B cell (primary cell): ENCODE measurements at regions not wholly inside any gene's neighbourhood (a gene's known extent, or its start where the extent isn't known, plus 50 kb on each side); places are given as distances from the start of the nearest gene placed in this dataset.

Experiments
- ATAC-seq: fragments of 200-7000 bp; cut with Tn5 transposase; one replicate; pipeline ENCODE4 v1.10.0; 2021; ENCODE audit warnings: low read depth, mild to moderate bottlenecking, moderate number of reproducible peaks, moderate library complexity
- CTCF ChIA-PET: fragments of 350-600 bp; sonication (Branson Sonifier 250); formaldehyde crosslinking; loops from one replicate; lab custom pipeline; 2021; ENCODE audit warnings: antibody characterized with exemption, inconsistent platforms; lab: Charles Lee
- POLR2A ChIA-PET: fragments of 350-600 bp; sonication (Branson Sonifier 250); formaldehyde crosslinking; loops from one replicate; lab custom pipeline; 2021; ENCODE audit warnings: antibody characterized with exemption; lab: Charles Lee
- DNase-seq: peaks from one replicate; pipeline ENCODE4 v3.0.0; 2013
- H2AFZ ChIP-seq: 2 replicates; pipeline ENCODE4 v1.6.1; 2012; ENCODE audit warnings: mild to moderate bottlenecking, low read depth, low read length; ENCODE audit not compliant: insufficient read depth, poor library complexity, severe bottlenecking
- H3K27ac ChIP-seq, 2 donors: 1 replicate in 1 of 2; 2 replicates in 1 of 2; pipeline ENCODE4 v1.5.1; 2012 to 2013; ENCODE audit warnings: low read length in 2 of 2, mild to moderate bottlenecking in 2 of 2, moderate library complexity in 1 of 2
- H3K27me3 ChIP-seq, 4 experiments: fragments of 200-600 bp in 1 of 4; sonication (generic) in 1 of 4; replicated peaks in 1 of 4; 1 replicate in 2 of 4; 2 replicates in 2 of 4; pipeline versions ENCODE4 v1.6.1 to v1.7.0; 2013 to 2016; ENCODE audit warnings: low read length in 3 of 4, mild to moderate bottlenecking in 2 of 4, mixed read lengths in 1 of 4, moderate library complexity in 1 of 4; ENCODE audit not compliant: insufficient read depth in 4 of 4, control insufficient read depth in 3 of 4; ENCODE audit errors: control extremely low read depth in 1 of 4
- H3K36me3 ChIP-seq, 2 experiments: replicated peaks in 1 of 2; 1 replicate in 1 of 2; 2 replicates in 1 of 2; pipeline versions ENCODE4 v1.6.1 to v1.7.1; 2013; ENCODE audit warnings: low read length in 1 of 2; ENCODE audit not compliant: insufficient read depth in 2 of 2, control insufficient read depth in 1 of 2; ENCODE audit errors: control extremely low read depth in 1 of 2, extremely low read depth in 1 of 2
- H3K4me1 ChIP-seq, 2 donors: fragments of 200-600 bp in 1 of 2; sonication (generic) in 1 of 2; 1 replicate in 1 of 2; 2 replicates in 1 of 2; pipeline versions ENCODE4 v1.5.1 to v1.6.1; 2013 to 2017; ENCODE audit warnings: low read length in 2 of 2; ENCODE audit not compliant: control insufficient read depth in 2 of 2, insufficient read depth in 2 of 2
- H3K4me2 ChIP-seq: replicated peaks from 2 replicates; pipeline ENCODE3; 2012; ENCODE audit warnings: mild to moderate bottlenecking, low read depth, low read length; ENCODE audit not compliant: poor library complexity, severe bottlenecking
- H3K4me3 ChIP-seq, 5 experiments: fragments of 200-600 bp in 1 of 5; sonication (generic) in 1 of 5; 1 replicate in 3 of 5; 2 replicates in 2 of 5; pipeline versions ENCODE4 v1.5.1 to v1.7.0; 2011 to 2016; ENCODE audit warnings: low read length in 4 of 5, mild to moderate bottlenecking in 4 of 5, low read depth in 2 of 5, control low read depth in 1 of 5, moderate library complexity in 1 of 5; ENCODE audit not compliant: insufficient read depth in 1 of 5; ENCODE audit errors: control extremely low read depth in 1 of 5, extremely low read depth in 1 of 5
- H3K79me2 ChIP-seq: fragments of 200-600 bp; sonication (generic); one replicate; pipeline ENCODE4 v1.6.0; 2016; ENCODE audit warnings: low read length; ENCODE audit not compliant: control insufficient read depth, insufficient read depth
- H3K9ac ChIP-seq: fragments of 200-600 bp; sonication (generic); 2 replicates; pipeline ENCODE4 v1.6.1; 2017; ENCODE audit warnings: mild to moderate bottlenecking, low read length, moderate library complexity
- H3K9me3 ChIP-seq, 3 donors: one replicate each; pipeline versions ENCODE4 v1.6.1 to v1.7.1; 2013; ENCODE audit warnings: low read length in 2 of 3; ENCODE audit not compliant: control insufficient read depth in 2 of 3, insufficient read depth in 1 of 3; ENCODE audit errors: control extremely low read depth in 1 of 3
- H4K20me1 ChIP-seq: 2 replicates; pipeline ENCODE4 v1.6.0; 2012; ENCODE audit warnings: mild to moderate bottlenecking, low read length; ENCODE audit not compliant: insufficient read depth, control insufficient read depth, poor library complexity, severe bottlenecking
- H3K27ac Mint-ChIP-seq: one replicate; pipeline ENCODE4 v1.8.0; 2021; ENCODE audit warnings: mixed read lengths
- H3K27me3 Mint-ChIP-seq: one replicate; pipeline ENCODE4 v1.8.0; 2021; ENCODE audit warnings: mixed read lengths
- H3K4me1 Mint-ChIP-seq: one replicate; pipeline ENCODE4 v1.8.0; 2021; ENCODE audit warnings: mixed read lengths
- H3K4me3 Mint-ChIP-seq: one replicate; pipeline ENCODE4 v1.8.0; 2021; ENCODE audit warnings: mixed read lengths
- H3K9me3 Mint-ChIP-seq: one replicate; pipeline ENCODE4 v1.8.0; 2022; ENCODE audit warnings: mixed read lengths; ENCODE audit not compliant: insufficient read depth
- CTCF ChIP-seq: fragments of 200-600 bp; IDR thresholded peaks from one replicate; pipeline ENCODE4 v1.8.0; 2022; ENCODE audit warnings: antibody characterized with exemption, mild to moderate bottlenecking
- EZH2 ChIP-seq: IDR thresholded peaks from 2 replicates; pipeline ENCODE4 v1.6.1; 2012; ENCODE audit warnings: borderline replicate concordance, low read depth, mild to moderate bottlenecking, moderate library complexity, low read length; ENCODE audit not compliant: insufficient read depth, poor library complexity, severe bottlenecking
- whole genome bisulfite sequencing: methylation state at CpG from one replicate; pipeline ENCODE4 v1.1.5; 2013; ENCODE audit warnings: missing lambda C conversion rate; ENCODE audit not compliant: insufficient coverage; 5-methylcytosine and 5-hydroxymethylcytosine counted together
- intact Hi-C: fragments of 100-400 bp; cut with micrococcal nuclease; formaldehyde crosslinking; loops from one replicate; pipeline ENCODE4 v1.10.0; 2022

- WGBS, result 88% methylated on average over 6 of the region's 12 CpGs
- TF ChIP-seq CTCF (no peak), EZH2 (no peak)
- Histone ChIP-seq H3K9ac (no peak overlapping the region), H3K27ac (no peak overlapping the region), H3K4me2 (no peak overlapping the region), H3K36me3 (no peaks in the 10 kb centered on the region), H2AFZ (no peak overlapping the region), H3K27me3 (peaks cover 0 to 11% (median 0%) of the 10 kb centered on the region in 4 experiments), H3K4me1 (no peaks in the 10 kb centered on the region), H3K4me3 (no peak overlapping the region), H4K20me1 (no peaks in the 10 kb centered on the region), H3K79me2 (no peaks in the 10 kb centered on the region), H3K9me3 (peaks cover 0 to 15% (median 0%) of the 10 kb centered on the region in 3 donors)
- ATAC-seq, result no peak
- H3K27me3 Mint-ChIP-seq, result peaks cover 24% of the 10 kb centered on the region
- no peak for DNase-seq
- intact Hi-C loops, result no loop called here
- H3K9me3 Mint-ChIP-seq, result no peaks in the 10 kb centered on the region
- H3K4me3 Mint-ChIP-seq, result no peak overlapping the region
- ChIA-PET POLR2A (no interaction called here), CTCF (no interaction called here)
- H3K27ac Mint-ChIP-seq, result no peak overlapping the region
- H3K4me1 Mint-ChIP-seq, result no peaks in the 10 kb centered on the region
Measured at GRCh38 chr20:56809668-56810067, 180.6 kb downstream of the TFAP2C start.

GRCh38 chr20:56810141-56810540, 181.0 kb downstream of the TFAP2C start:
- no peak overlapping the region for H3K4me2 ChIP-seq
- ChIA-PET POLR2A (no interaction called here), CTCF (no interaction called here)
- no peaks in the 10 kb centered on the region for H3K79me2 ChIP-seq
- H3K27ac ChIP-seq, result no peak overlapping the region
- Mint-ChIP-seq H3K27ac (no peak overlapping the region), H3K9me3 (no peaks in the 10 kb centered on the region), H3K4me1 (no peaks in the 10 kb centered on the region), H3K27me3 (peaks cover 24% of the 10 kb centered on the region), H3K4me3 (no peak overlapping the region)
- H3K9ac ChIP-seq, result no peak overlapping the region
- peaks cover 0 to 17% (median 0%) of the 10 kb centered on the region in 3 donors for H3K9me3 ChIP-seq
- H3K36me3 ChIP-seq, result no peaks in the 10 kb centered on the region
- H2AFZ ChIP-seq, result no peak overlapping the region
- DNase-seq (no peak), ATAC-seq (no peak)
- H3K4me1 ChIP-seq, result no peaks in the 10 kb centered on the region
- intact Hi-C loops, result no loop called here
- no peaks in the 10 kb centered on the region for H4K20me1 ChIP-seq
- peaks cover 0 to 11% (median 0%) of the 10 kb centered on the region in 4 experiments for H3K27me3 ChIP-seq
- WGBS, result 89% methylated on average over 5 of the region's 6 CpGs
- TF ChIP-seq EZH2 (no peak), CTCF (no peak)
- H3K4me3 ChIP-seq, result no peak overlapping the region
